Neutrophil (primary cell): ENCODE measurements at regions not wholly inside any gene's neighbourhood (a gene's known extent, or its start where the extent isn't known, plus 50 kb on each side); places are given as distances from the start of the nearest gene placed in this dataset.

Source experiments
- H3K27ac ChIP-seq: fragments of 200-600 bp; sonication (generic); 2 replicates; pipeline ENCODE4 v1.5.1; 2016; ENCODE audit warnings: mild to moderate bottlenecking, moderate library complexity
- H3K27me3 ChIP-seq: fragments of 200-600 bp; sonication (generic); 2 replicates; pipeline ENCODE4 v1.6.0; 2016; ENCODE audit warnings: mild to moderate bottlenecking
- H3K36me3 ChIP-seq: fragments of 200-600 bp; sonication (generic); 2 replicates; pipeline ENCODE4 v1.5.1; 2017
- H3K4me1 ChIP-seq, 2 experiments: fragments of 200-600 bp in 1 of 2; sonication (generic) in 1 of 2; 1 replicate in 1 of 2; 2 replicates in 1 of 2; pipeline versions ENCODE4 v1.5.1 to v1.6.1; 2013 to 2016; ENCODE audit warnings: low read depth in 1 of 2, low read length in 1 of 2, mild to moderate bottlenecking in 1 of 2, moderate library complexity in 1 of 2; ENCODE audit not compliant: control insufficient read depth in 1 of 2, insufficient read depth in 1 of 2
- H3K4me3 ChIP-seq, 2 experiments: fragments of 200-600 bp in 1 of 2; sonication (generic) in 1 of 2; 1 replicate in 1 of 2; 2 replicates in 1 of 2; pipeline ENCODE4 v1.5.1; 2013 to 2016; ENCODE audit warnings: low read depth in 1 of 2, low read length in 1 of 2, mild to moderate bottlenecking in 1 of 2, moderate library complexity in 1 of 2
- H3K9me3 ChIP-seq: fragments of 200-600 bp; sonication (generic); 2 replicates; pipeline ENCODE4 v1.5.1; 2016
- CTCF ChIP-seq: fragments of 200-600 bp; sonication (generic); IDR thresholded peaks from 2 replicates; pipeline ENCODE4 v1.5.1; 2016; ENCODE audit warnings: antibody characterized with exemption

GRCh38 chr4:173883821-173884220 lies 353.8 kb upstream of the HAND2 start:
- no peak overlapping the region for H3K27ac ChIP-seq
- H3K9me3 ChIP-seq, result no peaks in the 10 kb centered on the region
- no peaks in the 10 kb centered on the region for H3K36me3 ChIP-seq
- H3K4me1 ChIP-seq, result no peaks in the 10 kb centered on the region
- no peak for TF ChIP-seq CTCF
- no peak overlapping the region for H3K4me3 ChIP-seq
- H3K27me3 ChIP-seq, result no peaks in the 10 kb centered on the region

- no peaks in the 10 kb centered on the region for H3K9me3 ChIP-seq
- H3K4me1 ChIP-seq, result no peaks in the 10 kb centered on the region
- H3K27me3 ChIP-seq, result no peaks in the 10 kb centered on the region
- no peaks in the 10 kb centered on the region for H3K36me3 ChIP-seq
- no peak overlapping the region for H3K4me3 ChIP-seq
- TF ChIP-seq CTCF, result no peak
- no peak overlapping the region for H3K27ac ChIP-seq
Measured at GRCh38 chr4:173880897-173881296, 350.9 kb upstream of the HAND2 start.

GRCh38 chr4:173879509-173879908 lies 349.5 kb upstream of the HAND2 start:
- no peak for TF ChIP-seq CTCF
- no peaks in the 10 kb centered on the region for H3K9me3 ChIP-seq
- H3K27me3 ChIP-seq, result no peaks in the 10 kb centered on the region
- no peak overlapping the region for H3K27ac ChIP-seq
- no peaks in the 10 kb centered on the region for H3K4me1 ChIP-seq
- H3K36me3 ChIP-seq, result no peaks in the 10 kb centered on the region
- no peak overlapping the region for H3K4me3 ChIP-seq

GRCh38 chr4:173878701-173879100 lies 348.7 kb upstream of the HAND2 start:
- no peaks in the 10 kb centered on the region for H3K9me3 ChIP-seq
- H3K36me3 ChIP-seq, result no peaks in the 10 kb centered on the region
- H3K4me1 ChIP-seq, result no peaks in the 10 kb centered on the region
- no peaks in the 10 kb centered on the region for H3K27me3 ChIP-seq
- TF ChIP-seq CTCF, result no peak
- no peak overlapping the region for H3K27ac ChIP-seq
- no peak overlapping the region for H3K4me3 ChIP-seq

- no peaks in the 10 kb centered on the region for H3K27me3 ChIP-seq
- no peak for TF ChIP-seq CTCF
- H3K4me1 ChIP-seq, result no peaks in the 10 kb centered on the region
- H3K27ac ChIP-seq, result no peak overlapping the region
- H3K9me3 ChIP-seq, result no peaks in the 10 kb centered on the region
- no peaks in the 10 kb centered on the region for H3K36me3 ChIP-seq
- H3K4me3 ChIP-seq, result no peak overlapping the region
Measured at GRCh38 chr4:173871643-173872042, 341.6 kb upstream of the HAND2 start.
